ENCODE measurements at regions not wholly inside any gene's neighbourhood (a gene's known extent, or its start where the extent isn't known, plus 50 kb on each side); places are given as distances from the start of the nearest gene placed in this dataset.

DNA sequence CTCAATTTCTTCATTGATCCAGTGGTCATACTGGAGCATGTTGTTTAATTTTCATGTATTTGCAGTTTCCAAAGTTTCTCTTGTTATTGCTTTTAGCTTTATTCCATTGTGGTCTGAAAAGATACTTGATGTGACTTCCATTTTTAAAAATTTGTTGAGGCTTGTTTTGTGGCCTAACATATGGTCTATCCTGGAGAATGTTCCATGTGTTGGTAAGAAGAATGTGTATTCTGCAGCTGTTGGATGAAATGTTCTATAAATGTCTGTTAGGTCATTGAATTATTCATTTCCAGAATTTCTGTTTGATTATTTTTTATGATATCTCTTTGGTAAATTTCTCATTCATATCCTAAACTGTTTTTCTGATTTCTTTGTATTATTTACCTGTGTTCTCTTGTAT lies 139.8 kb upstream of the THUMPD2 start:
- TF ChIP-seq, protein P1, sequence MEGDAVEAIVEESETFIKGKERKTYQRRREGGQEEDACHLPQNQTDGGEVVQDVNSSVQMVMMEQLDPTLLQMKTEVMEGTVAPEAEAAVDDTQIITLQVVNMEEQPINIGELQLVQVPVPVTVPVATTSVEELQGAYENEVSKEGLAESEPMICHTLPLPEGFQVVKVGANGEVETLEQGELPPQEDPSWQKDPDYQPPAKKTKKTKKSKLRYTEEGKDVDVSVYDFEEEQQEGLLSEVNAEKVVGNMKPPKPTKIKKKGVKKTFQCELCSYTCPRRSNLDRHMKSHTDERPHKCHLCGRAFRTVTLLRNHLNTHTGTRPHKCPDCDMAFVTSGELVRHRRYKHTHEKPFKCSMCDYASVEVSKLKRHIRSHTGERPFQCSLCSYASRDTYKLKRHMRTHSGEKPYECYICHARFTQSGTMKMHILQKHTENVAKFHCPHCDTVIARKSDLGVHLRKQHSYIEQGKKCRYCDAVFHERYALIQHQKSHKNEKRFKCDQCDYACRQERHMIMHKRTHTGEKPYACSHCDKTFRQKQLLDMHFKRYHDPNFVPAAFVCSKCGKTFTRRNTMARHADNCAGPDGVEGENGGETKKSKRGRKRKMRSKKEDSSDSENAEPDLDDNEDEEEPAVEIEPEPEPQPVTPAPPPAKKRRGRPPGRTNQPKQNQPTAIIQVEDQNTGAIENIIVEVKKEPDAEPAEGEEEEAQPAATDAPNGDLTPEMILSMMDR (IDR thresholded peaks at IDR 0.05), result no peak
- TF ChIP-seq POLR2A (IDR thresholded peaks at IDR 0.05) (no peak), POLR2AphosphoS5 (IDR thresholded peaks at IDR 0.05) (no peak)
